ENCODE measurements at regions not wholly inside any gene's neighbourhood (a gene's known extent, or its start where the extent isn't known, plus 50 kb on each side); places are given as distances from the start of the nearest gene placed in this dataset.

- Histone ChIP-seq H3K4me3 (no peak overlapping the region), H3K36me3 (no peaks in the 10 kb centered on the region), H3K9me3 (no peaks in the 10 kb centered on the region), H3K4me1 (ENCODE audit: control insufficient read depth in 1 of 2, low read depth in 2 of 2) (no peaks in the 10 kb centered on the region), H3K27me3 (replicated peaks; ENCODE audit: insufficient read depth) (no peaks in the 10 kb centered on the region), H3K27ac (no peak overlapping the region)
- no peak for DNase-seq (ENCODE audit: low spot score)
- ATAC-seq (ENCODE audit: insufficient number of reproducible peaks, low FRiP score, low read depth) = no peak
- TF ChIP-seq CTCF (IDR thresholded peaks at IDR 0.05) = no peak
Observed at GRCh38 chr3:5762506-5762905, 575.0 kb downstream of the EDEM1 start.

GRCh38 chr3:5766848-5767247, 579.3 kb downstream of the EDEM1 start:
- no peaks in the 10 kb centered on the region for H3K36me3 ChIP-seq
- DNase-seq (ENCODE audit: low spot score) (no peak), ATAC-seq (ENCODE audit: insufficient number of reproducible peaks, low FRiP score, low read depth) (no peak)
- no peak overlapping the region for H3K4me3 ChIP-seq
- no peaks in the 10 kb centered on the region for H3K4me1 ChIP-seq (ENCODE audit: control insufficient read depth in 1 of 2, low read depth in 2 of 2)
- no peaks in the 10 kb centered on the region for H3K27me3 ChIP-seq (replicated peaks; ENCODE audit: insufficient read depth)
- TF ChIP-seq CTCF (IDR thresholded peaks at IDR 0.05) = no peak
- H3K9me3 ChIP-seq = no peaks in the 10 kb centered on the region
- H3K27ac ChIP-seq = no peak overlapping the region

GRCh38 chr3:5767304-5767703, 579.8 kb downstream of the EDEM1 start:
- no peak overlapping the region for H3K27ac ChIP-seq
- DNase-seq (ENCODE audit: low spot score) (no peak), ATAC-seq (ENCODE audit: insufficient number of reproducible peaks, low FRiP score, low read depth) (no peak)
- H3K4me1 ChIP-seq (ENCODE audit: control insufficient read depth in 1 of 2, low read depth in 2 of 2) = no peaks in the 10 kb centered on the region
- H3K27me3 ChIP-seq (replicated peaks; ENCODE audit: insufficient read depth) = no peaks in the 10 kb centered on the region
- no peaks in the 10 kb centered on the region for H3K9me3 ChIP-seq
- TF ChIP-seq CTCF (IDR thresholded peaks at IDR 0.05) = no peak
- H3K36me3 ChIP-seq = no peaks in the 10 kb centered on the region
- no peak overlapping the region for H3K4me3 ChIP-seq

GRCh38 chr3:5768281-5768945, 580.9 kb downstream of the EDEM1 start:
- no peak for TF ChIP-seq CTCF (IDR thresholded peaks at IDR 0.05)
- H3K27me3 ChIP-seq (replicated peaks; ENCODE audit: insufficient read depth) = no peaks in the 10 kb centered on the region
- no peaks in the 10 kb centered on the region for H3K4me1 ChIP-seq (ENCODE audit: control insufficient read depth in 1 of 2, low read depth in 2 of 2)
- no peak for ATAC-seq (ENCODE audit: insufficient number of reproducible peaks, low FRiP score, low read depth)
- H3K9me3 ChIP-seq = no peaks in the 10 kb centered on the region
- H3K36me3 ChIP-seq = no peaks in the 10 kb centered on the region
- H3K27ac ChIP-seq = no peak overlapping the region
- H3K4me3 ChIP-seq = no peak overlapping the region
- no peak for DNase-seq (ENCODE audit: low spot score)

- DNase-seq (ENCODE audit: low spot score) = no peak
- no peaks in the 10 kb centered on the region for H3K36me3 ChIP-seq
- ATAC-seq (ENCODE audit: insufficient number of reproducible peaks, low FRiP score, low read depth) = no peak
- no peak for TF ChIP-seq CTCF (IDR thresholded peaks at IDR 0.05)
- H3K9me3 ChIP-seq = no peaks in the 10 kb centered on the region
- no peak overlapping the region for H3K27ac ChIP-seq
- H3K4me1 ChIP-seq (ENCODE audit: control insufficient read depth in 1 of 2, low read depth in 2 of 2) = no peaks in the 10 kb centered on the region
- no peak overlapping the region for H3K4me3 ChIP-seq
- H3K27me3 ChIP-seq (replicated peaks; ENCODE audit: insufficient read depth) = no peaks in the 10 kb centered on the region
Observed at GRCh38 chr3:5769825-5770224, 582.3 kb downstream of the EDEM1 start.
